K562 (cell line): ENCODE measurements at regions not wholly inside any gene's neighbourhood (a gene's known extent, or its start where the extent isn't known, plus 50 kb on each side); places are given as distances from the start of the nearest gene placed in this dataset.
A peak's percentile ranks its signal among the peaks of the same experiment; 100 is the strongest.
"Not testable (repeated sequence)": the region's sequence is repeated elsewhere in the genome, so short reads cannot be mapped to it uniquely, and the experiment has no call there.

Experiments
- ATAC-seq: fragments of 200-7000 bp; cut with Tn5 transposase; 3 replicates; pipeline ENCODE4 v1.9.1; 2020; ENCODE audit warnings: moderate library complexity
- BruUV-seq: library from RNA; stranded (reverse); fragments of 400-500 nt; replicated peaks from 2 replicates; lab custom pipeline; 2021; lab: Mats Ljungman, UMichigan
- CTCF ChIA-PET: fragments of 300-600 bp; formaldehyde crosslinking; extraction: SDS; loops from one replicate; lab custom pipeline; 2021; ENCODE audit warnings: low intra/inter-chr PET ratio; lab: Yijun Ruan, JAX
- POLR2A ChIA-PET: fragments of 300-600, 350-650 bp; sonication (Branson Sonifier 250); formaldehyde crosslinking; extraction: SDS; loops from one replicate; lab custom pipeline; 2021; ENCODE audit warnings: antibody characterized with exemption, inconsistent platforms; lab: Yijun Ruan, JAX
- DNase-seq, 4 experiments: peaks; one replicate each; pipeline versions ENCODE4 v3.0.0 to v3.0.0-alpha.2; 2011 to 2018; ENCODE audit warnings: low spot score in 3 of 4, mixed read lengths in 3 of 4; ENCODE audit errors: extremely low read depth in 1 of 4
- FAIRE-seq: peaks from 2 replicates; lab custom pipeline; 2011; peaks lifted over from hg19 to GRCh38; lab: Jason Lieb, UNC
- H2AFZ ChIP-seq: 2 replicates; pipeline ENCODE4 v1.6.0; 2011; ENCODE audit warnings: low read depth, low read length, control low read depth, inconsistent platforms
- H3K27ac ChIP-seq: fragments of 200-600 bp; 3 replicates; pipeline ENCODE4 v1.8.0; 2011; ENCODE audit warnings: low read depth, mild to moderate bottlenecking, control low read depth, inconsistent platforms, low read length, moderate library complexity, mixed read lengths; ENCODE audit errors: extremely low read depth
- H3K27me3 ChIP-seq, 2 experiments: fragments of 300-600 bp in 1 of 2; 2 replicates in 1 of 2; 3 replicates in 1 of 2; pipeline versions ENCODE4 v1.6.0 to v1.8.0; 2011; ENCODE audit warnings: inconsistent platforms in 2 of 2, low read length in 2 of 2, mild to moderate bottlenecking in 1 of 2, mixed read lengths in 1 of 2, moderate library complexity in 1 of 2; ENCODE audit not compliant: control insufficient read depth in 2 of 2, insufficient read depth in 2 of 2
- H3K36me3 ChIP-seq: fragments of 300-600 bp; 3 replicates; pipeline ENCODE4 v1.8.0; 2011; ENCODE audit warnings: mild to moderate bottlenecking, low read length, inconsistent platforms; ENCODE audit not compliant: control insufficient read depth, insufficient read depth
- H3K4me1 ChIP-seq, 2 experiments: fragments of 200-600 bp in 1 of 2; replicated peaks in 1 of 2; 2 replicates in 1 of 2; 3 replicates in 1 of 2; pipeline versions ENCODE4 v1.5.1 to v1.8.0; 2011; ENCODE audit warnings: inconsistent platforms in 2 of 2, low read length in 2 of 2, mild to moderate bottlenecking in 1 of 2, mixed read lengths in 1 of 2, moderate library complexity in 1 of 2; ENCODE audit not compliant: control insufficient read depth in 2 of 2, insufficient read depth in 2 of 2
- H3K4me2 ChIP-seq: 2 replicates; pipeline ENCODE4 v1.6.1; 2011; ENCODE audit warnings: low read length, control low read depth, inconsistent platforms, mixed read lengths; ENCODE audit not compliant: insufficient read depth
- H3K4me3 ChIP-seq: fragments of 200-600 bp; sonication (generic), shearing (Covaris generic); 2 replicates; pipeline ENCODE4 v1.5.1; 2016; ENCODE audit warnings: control low read depth, inconsistent platforms
- H3K79me2 ChIP-seq: fragments of 200-600 bp; 3 replicates; pipeline ENCODE4 v1.8.0; 2011; ENCODE audit warnings: low read length, inconsistent platforms; ENCODE audit not compliant: control insufficient read depth, insufficient read depth
- H3K9ac ChIP-seq, 2 experiments: 2 replicates each; pipeline versions ENCODE4 v1.6.0 to v1.6.1; 2011; ENCODE audit warnings: low read depth in 2 of 2, low read length in 2 of 2, control low read depth in 1 of 2, inconsistent platforms in 1 of 2, mild to moderate bottlenecking in 1 of 2, mixed read lengths in 1 of 2; ENCODE audit not compliant: insufficient read depth in 1 of 2
- H3K9me1 ChIP-seq: one replicate; pipeline ENCODE4 v1.6.0; 2011; ENCODE audit warnings: inconsistent platforms, mild to moderate bottlenecking, low read length, moderate library complexity; ENCODE audit not compliant: control insufficient read depth, insufficient read depth
- H3K9me3 ChIP-seq: replicated peaks from 2 replicates; pipeline ENCODE4 v1.5.1; 2011; ENCODE audit warnings: low read depth, low read length, inconsistent platforms; ENCODE audit not compliant: control insufficient read depth, insufficient read depth
- H4K20me1 ChIP-seq: replicated peaks from 2 replicates; pipeline ENCODE4 v1.6.1; 2011; ENCODE audit warnings: low read length, inconsistent platforms, mixed read lengths; ENCODE audit not compliant: control insufficient read depth, insufficient read depth
- ATF2 ChIP-seq: sonication (generic); formaldehyde crosslinking; IDR thresholded peaks from 2 replicates; pipeline ENCODE4 v1.8.1; 2022; ENCODE audit warnings: missing genetic modification reagents
- MAFF ChIP-seq: IDR thresholded peaks from 2 replicates; pipeline ENCODE4 v1.6.1; 2012; ENCODE audit warnings: low read length, improper control_type of control experiment
- MAFG ChIP-seq: fragments of 450-650 bp; conservative IDR thresholded peaks from 2 replicates; pipeline ENCODE4 v1.6.1; 2016; ENCODE audit warnings: missing genetic modification characterization, missing compliant biosample characterization
- RHOXF2B ChIP-seq: fragments of 250-450 bp; sonication (Bioruptor Pico); conservative IDR thresholded peaks from 2 replicates; pipeline ENCODE4 v1.5.1; 2021
- STAT5B ChIP-seq: fragments of 250-450 bp; sonication (Bioruptor Pico); IDR thresholded peaks from 2 replicates; pipeline ENCODE4 v1.8.0; 2021; ENCODE audit warnings: mild to moderate bottlenecking, inconsistent platforms
- ZNF644 ChIP-seq: fragments of 200-800 bp; sonication (Bioruptor generic); IDR thresholded peaks from 2 replicates; pipeline ENCODE4 v1.6.1; 2016; ENCODE audit warnings: low read depth, missing genetic modification characterization, missing compliant biosample characterization
- WGBS: fragments of 100-300 bp; shearing (Covaris generic); methylation state at CpG from one replicate; pipeline ENCODE4 v1.1.6; 2016; ENCODE audit warnings: low coverage, mixed read lengths; ENCODE audit not compliant: insufficient coverage; ENCODE audit errors: missing lambda C conversion rate; 5-methylcytosine and 5-hydroxymethylcytosine counted together
- in situ Hi-C: fragments of 300-500 bp; cut with MboI; formaldehyde crosslinking; loops from 4 replicates; pipeline ENCODE4 v1.15.0; 2018; ENCODE audit warnings: inconsistent platforms, mixed read lengths
- intact Hi-C: fragments of 100-400 bp; cut with micrococcal nuclease; formaldehyde crosslinking; loops from 2 replicates; pipeline ENCODE4 v1.14.2; 2022

- BruUV-seq, CTCF ChIA-PET, intact Hi-C loops, POLR2A ChIA-PET, H3K9me1 ChIP-seq, H3K27ac ChIP-seq, DNase-seq, H4K20me1 ChIP-seq, H3K4me3 ChIP-seq, H3K79me2 ChIP-seq, H3K4me1 ChIP-seq, H3K4me2 ChIP-seq, FAIRE-seq, in situ Hi-C loops, H3K27me3 ChIP-seq, H2AFZ ChIP-seq, H3K9ac ChIP-seq, H3K36me3 ChIP-seq, H3K9me3 ChIP-seq, ATAC-seq: not testable (repeated sequence)
- 0% methylated on average over 3 of the region's 3 CpGs for WGBS
Observed at GRCh38 chrX:88007873-88008272, 490.3 kb downstream of the KLHL4 start.

GRCh38 chrX:88024022-88024421 lies 506.4 kb downstream of the KLHL4 start:
- Histone ChIP-seq H3K36me3 (no peaks in the 10 kb centered on the region), H3K4me2 (no peak overlapping the region), H3K9ac (no peak overlapping the region), H3K4me3 (no peak overlapping the region), H3K9me3 (no peaks in the 10 kb centered on the region), H3K4me1 (no peaks in the 10 kb centered on the region), H2AFZ (no peak overlapping the region), H3K27ac (no peak overlapping the region), H3K27me3 (no peaks in the 10 kb centered on the region), H3K9me1 (no peaks in the 10 kb centered on the region), H4K20me1 (no peaks in the 10 kb centered on the region), H3K79me2 (no peaks in the 10 kb centered on the region)
- BruUV-seq: no TSS peak
- TF ChIP-seq MAFF (peak; percentile 11; the same call in 1 of the 2 replicates), ATF2 (no peak), MAFG (tag) (peak; percentile 36; the same call in 1 of the 2 replicates), ZNF644 (tag) (no peak), STAT5B (CRISPR knock-in tag) (no peak), RHOXF2B (CRISPR knock-in tag) (no peak)
- in situ Hi-C loops (no loop called here), intact Hi-C loops (no loop called here)
- ChIA-PET CTCF (no interaction called here), POLR2A (no interaction called here)
- 0% methylated on average over 3 of the region's 3 CpGs for WGBS
- ATAC-seq (no peak), FAIRE-seq (no peak), DNase-seq (no peak)
